ENCODE measurements at regions not wholly inside any gene's neighbourhood (a gene's known extent, or its start where the extent isn't known, plus 50 kb on each side); places are given as distances from the start of the nearest gene placed in this dataset.

- Histone ChIP-seq H3K27me3 (no peaks in the 10 kb centered on the region), H3K36me3 (no peaks in the 10 kb centered on the region), H3K4me3 (no peak overlapping the region), H3K4me1 (no peaks in the 10 kb centered on the region), H3K9me3 (no peaks in the 10 kb centered on the region), H3K27ac (no peak overlapping the region)
- DNase-seq = no peak
- TF ChIP-seq, protein P1, sequence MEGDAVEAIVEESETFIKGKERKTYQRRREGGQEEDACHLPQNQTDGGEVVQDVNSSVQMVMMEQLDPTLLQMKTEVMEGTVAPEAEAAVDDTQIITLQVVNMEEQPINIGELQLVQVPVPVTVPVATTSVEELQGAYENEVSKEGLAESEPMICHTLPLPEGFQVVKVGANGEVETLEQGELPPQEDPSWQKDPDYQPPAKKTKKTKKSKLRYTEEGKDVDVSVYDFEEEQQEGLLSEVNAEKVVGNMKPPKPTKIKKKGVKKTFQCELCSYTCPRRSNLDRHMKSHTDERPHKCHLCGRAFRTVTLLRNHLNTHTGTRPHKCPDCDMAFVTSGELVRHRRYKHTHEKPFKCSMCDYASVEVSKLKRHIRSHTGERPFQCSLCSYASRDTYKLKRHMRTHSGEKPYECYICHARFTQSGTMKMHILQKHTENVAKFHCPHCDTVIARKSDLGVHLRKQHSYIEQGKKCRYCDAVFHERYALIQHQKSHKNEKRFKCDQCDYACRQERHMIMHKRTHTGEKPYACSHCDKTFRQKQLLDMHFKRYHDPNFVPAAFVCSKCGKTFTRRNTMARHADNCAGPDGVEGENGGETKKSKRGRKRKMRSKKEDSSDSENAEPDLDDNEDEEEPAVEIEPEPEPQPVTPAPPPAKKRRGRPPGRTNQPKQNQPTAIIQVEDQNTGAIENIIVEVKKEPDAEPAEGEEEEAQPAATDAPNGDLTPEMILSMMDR (IDR thresholded peaks at IDR 0.05) = no peak
- intact Hi-C loops (cut with DNase I; ENCODE audit: low total_unique reads) = no loop called here
Observed at GRCh38 chr11:56906683-56907148, 82.0 kb upstream of the OR5AK2 start.

DNA sequence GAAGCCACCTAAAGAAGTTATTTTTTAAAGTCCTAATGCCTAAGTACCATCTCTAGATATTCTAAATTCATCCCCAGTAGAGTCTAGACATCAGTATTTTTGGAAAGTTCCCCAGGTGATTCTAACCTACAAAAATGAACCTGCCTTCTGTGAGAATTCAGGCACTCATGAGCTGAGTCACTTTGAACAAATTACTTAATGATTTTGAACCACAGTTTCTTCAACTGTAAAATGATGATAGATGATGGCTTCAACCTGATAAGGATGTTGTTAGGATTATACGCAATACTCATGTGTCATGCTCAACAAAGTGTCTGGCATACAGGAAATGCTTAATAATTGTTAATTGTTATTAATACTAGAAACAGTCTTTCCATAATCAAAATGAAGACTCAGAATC, 82.8 kb upstream of the OR5AK2 start:
- TF ChIP-seq, protein P1 (IDR thresholded peaks at IDR 0.05) = no peak
- intact Hi-C loops (cut with DNase I; ENCODE audit: low total_unique reads) = no loop called here
- Histone ChIP-seq H3K36me3 (no peaks in the 10 kb centered on the region), H3K9me3 (no peaks in the 10 kb centered on the region), H3K27me3 (no peaks in the 10 kb centered on the region), H3K4me3 (no peak overlapping the region), H3K27ac (no peak overlapping the region), H3K4me1 (no peaks in the 10 kb centered on the region)
- no peak for DNase-seq

GRCh38 chr11:56905442-56905841, 83.3 kb upstream of the OR5AK2 start:
- no peaks in the 10 kb centered on the region for H3K4me1 ChIP-seq
- no peak overlapping the region for H3K27ac ChIP-seq
- DNase-seq = no peak
- H3K27me3 ChIP-seq = no peaks in the 10 kb centered on the region
- TF ChIP-seq, protein P1 (IDR thresholded peaks at IDR 0.05) = no peak
- no peaks in the 10 kb centered on the region for H3K9me3 ChIP-seq
- intact Hi-C loops (cut with DNase I; ENCODE audit: low total_unique reads) = no loop called here
- no peak overlapping the region for H3K4me3 ChIP-seq
- no peaks in the 10 kb centered on the region for H3K36me3 ChIP-seq

DNA sequence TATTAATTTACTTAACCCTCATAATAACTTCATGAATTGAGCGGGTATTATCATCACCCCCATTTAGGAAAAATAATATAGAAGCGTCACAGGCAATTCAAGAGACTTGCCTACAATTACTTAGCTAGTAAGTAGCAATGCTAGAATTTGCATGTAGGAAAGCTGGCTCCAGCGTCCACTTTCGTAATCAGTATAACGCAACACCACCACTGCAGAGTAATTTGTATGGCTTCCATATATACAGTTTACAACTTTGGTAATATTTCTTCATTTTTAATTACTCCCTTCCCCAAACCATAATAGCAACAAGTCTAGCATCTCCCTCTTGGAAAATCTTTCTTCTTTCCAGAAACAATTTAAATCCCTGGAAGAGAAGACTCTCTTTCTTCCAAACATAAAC, 89.9 kb upstream of the OR5AK2 start:
- Histone ChIP-seq H3K27ac (no peak overlapping the region), H3K27me3 (no peaks in the 10 kb centered on the region), H3K9me3 (no peaks in the 10 kb centered on the region), H3K36me3 (no peaks in the 10 kb centered on the region), H3K4me1 (no peaks in the 10 kb centered on the region), H3K4me3 (no peak overlapping the region)
- TF ChIP-seq, protein P1 (IDR thresholded peaks at IDR 0.05) = no peak
- intact Hi-C loops (cut with DNase I; ENCODE audit: low total_unique reads) = no loop called here
- DNase-seq = no peak

DNA sequence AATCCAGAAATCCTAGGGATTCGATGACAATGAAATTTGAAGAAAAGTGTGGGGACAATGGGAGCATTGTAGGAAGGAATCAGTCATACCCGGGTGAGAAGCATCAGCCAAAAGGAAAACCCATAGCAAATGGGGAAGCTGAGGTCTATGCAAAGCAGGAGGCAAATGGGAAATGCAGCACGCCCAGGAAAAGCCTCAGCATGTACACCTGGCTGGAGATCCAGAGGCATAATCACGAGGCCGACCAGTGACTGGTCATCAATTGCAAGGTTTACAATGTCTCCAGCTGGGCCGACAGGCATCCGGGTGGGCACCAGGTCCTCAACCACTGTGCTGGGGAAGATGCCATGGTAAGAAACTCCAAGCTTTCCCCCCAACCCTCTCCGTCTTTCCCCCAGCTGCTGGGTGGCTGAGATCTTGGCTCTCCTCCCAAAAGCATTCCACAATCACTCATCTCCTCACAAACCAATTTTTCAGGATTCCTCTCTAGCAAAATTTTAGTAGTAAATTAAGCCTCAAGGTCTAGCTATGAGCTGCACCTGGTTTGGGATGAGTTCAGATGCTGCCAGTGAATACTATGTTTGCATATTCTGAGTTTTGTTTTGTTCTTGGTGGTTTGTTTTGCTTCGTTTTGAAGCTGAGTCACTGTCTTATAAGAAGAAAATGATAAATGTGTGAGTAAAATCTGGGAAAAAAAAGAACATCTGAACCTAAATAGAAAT, 98.0 kb upstream of the OR5AK2 start:
- H3K4me1 ChIP-seq = no peaks in the 10 kb centered on the region
- H3K9me3 ChIP-seq = no peaks in the 10 kb centered on the region
- H3K27me3 ChIP-seq = peaks cover 0 to 10% of the 10 kb centered on the region in 2 donors
- DNase-seq = no peak
- H3K36me3 ChIP-seq = no peaks in the 10 kb centered on the region
- TF ChIP-seq, protein P1 (IDR thresholded peaks at IDR 0.05) = no peak
- intact Hi-C loops (cut with DNase I; ENCODE audit: low total_unique reads) = no loop called here
- H3K4me3 ChIP-seq = no peak overlapping the region
- no peak overlapping the region for H3K27ac ChIP-seq
